Occipital lobe (tissue), 1 donor: ENCODE measurements at regions not wholly inside any gene's neighbourhood (a gene's known extent, or its start where the extent isn't known, plus 50 kb on each side); places are given as distances from the start of the nearest gene placed in this dataset.
"Not testable (repeated sequence)": the region's sequence is repeated elsewhere in the genome, so short reads cannot be mapped to it uniquely, and the experiment has no call there.

ENCODE experiments used
- DNase-seq: peaks from one replicate; lab custom pipeline; 2025; lab: John Stamatoyannopoulos, UW

DNA sequence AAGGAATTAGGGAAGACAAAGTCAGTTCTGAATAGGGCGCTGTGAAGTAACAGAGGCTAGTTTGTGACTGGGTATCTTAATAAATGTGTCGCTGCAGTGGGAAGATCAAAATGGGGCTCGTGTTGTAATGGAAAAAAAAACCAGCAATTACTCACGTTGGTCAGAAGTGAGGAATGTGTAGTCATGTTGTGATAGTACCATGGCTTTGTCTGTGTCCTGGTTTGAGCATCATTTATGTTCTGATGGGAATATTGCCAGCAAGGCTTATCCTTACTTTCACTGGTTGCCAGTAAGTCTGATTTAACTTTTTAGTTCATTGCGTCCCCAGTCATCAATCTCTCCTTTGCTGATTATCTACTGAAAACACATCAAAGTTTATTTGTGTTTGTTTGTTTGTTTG is 467.6 kb downstream of the NYAP2 start:
- no peak for DNase-seq

DNA sequence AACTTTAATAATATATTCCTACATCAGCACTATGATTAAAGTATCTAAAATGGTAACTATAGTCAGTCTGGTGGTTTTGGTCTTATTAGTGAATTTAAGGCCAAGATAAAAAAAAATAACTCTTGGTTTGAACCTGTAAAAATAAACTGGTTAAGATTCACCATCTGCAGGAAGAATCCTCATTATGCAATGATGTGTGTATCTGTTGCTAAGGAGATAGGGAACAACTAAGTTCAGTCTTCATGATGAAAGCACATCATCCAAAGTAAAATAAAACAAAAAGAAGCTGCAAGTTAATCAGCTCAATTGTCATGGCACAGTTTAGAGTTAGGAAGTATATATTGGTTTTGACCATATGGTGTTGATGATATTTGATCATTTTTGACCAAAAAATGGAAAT is 466.0 kb downstream of the NYAP2 start:
- DNase-seq: no peak

GRCh38 chr2:225864394-225864793 is 464.9 kb downstream of the NYAP2 start:
- no peak for DNase-seq

DNA sequence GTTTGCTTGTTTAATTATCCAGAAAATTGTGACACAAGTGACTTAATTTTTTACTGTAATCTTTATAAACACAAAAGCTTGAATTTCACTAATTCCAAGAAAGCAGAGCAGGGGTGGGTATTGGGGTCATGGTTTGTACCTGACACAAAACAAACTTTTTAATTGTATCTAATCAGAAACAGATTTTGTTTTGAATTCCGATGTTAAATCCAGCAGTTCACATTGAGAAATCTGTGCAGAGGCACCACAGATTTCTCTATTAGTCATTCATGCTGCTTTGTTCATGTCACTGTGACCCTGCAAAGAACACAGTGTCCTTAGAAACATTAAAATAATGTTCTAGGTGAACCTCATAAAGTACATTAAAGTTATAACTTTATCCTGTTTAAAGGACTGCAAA is 443.4 kb downstream of the NYAP2 start:
- DNase-seq: no peak

- no peak for DNase-seq
These were observed 441.8 kb downstream of the NYAP2 start for GRCh38 chr2:225841314-225841713.

GRCh38 chr2:225837328-225837727 is 437.8 kb downstream of the NYAP2 start:
- no peak for DNase-seq

DNA sequence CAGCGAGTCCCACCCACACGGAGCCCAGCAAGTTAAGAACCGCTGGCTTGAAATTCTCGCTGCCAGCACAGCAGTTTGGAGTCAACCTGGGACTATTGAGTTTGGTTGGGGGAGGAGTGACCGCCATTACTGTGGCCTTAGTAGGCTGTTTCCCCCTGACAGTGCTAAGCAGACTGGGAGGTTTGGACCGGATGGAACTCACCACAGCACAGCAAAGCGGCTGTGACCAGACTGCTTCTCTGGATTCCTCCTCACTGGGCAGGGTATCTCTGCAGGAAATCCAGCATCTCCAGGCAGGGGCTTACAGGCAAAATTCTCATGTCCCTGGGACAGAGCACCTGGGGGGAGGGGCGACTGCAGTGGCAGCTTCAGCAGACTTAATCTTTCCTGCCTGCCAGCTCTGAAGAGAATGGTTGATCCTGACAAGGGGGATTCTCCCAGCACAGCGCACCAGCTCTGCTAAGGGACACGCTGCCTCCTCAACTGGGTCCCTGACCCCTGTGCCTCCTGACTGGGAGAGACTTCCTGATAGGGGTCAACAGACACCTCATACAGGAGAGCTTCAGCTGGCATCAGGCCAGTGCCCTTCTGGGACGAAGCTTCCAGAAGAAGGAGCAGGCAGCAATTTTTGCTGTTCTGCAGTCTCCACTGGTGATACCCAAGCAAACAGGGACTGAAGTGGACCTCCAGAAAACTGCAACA is 425.4 kb downstream of the NYAP2 start:
- no peak for DNase-seq

DNA sequence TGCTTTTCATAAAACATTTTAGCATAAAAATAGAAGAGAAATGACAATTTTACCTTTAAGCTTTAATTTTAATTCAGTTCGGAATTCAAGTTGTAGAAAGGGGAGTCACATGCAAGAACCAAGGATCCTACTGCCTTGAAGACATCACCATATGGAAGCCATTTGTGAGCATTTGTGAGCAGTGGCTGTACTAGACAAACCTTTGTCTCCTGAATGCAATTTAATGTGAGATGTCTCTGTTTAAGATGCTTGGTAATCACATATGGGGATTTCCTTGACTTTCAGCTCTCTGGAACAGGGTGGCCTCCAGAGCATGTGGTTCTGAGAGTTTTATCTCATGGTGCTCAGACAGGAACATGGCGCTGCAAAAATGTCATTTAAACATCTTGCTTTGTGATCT is 421.8 kb downstream of the NYAP2 start:
- DNase-seq: no peak

DNA sequence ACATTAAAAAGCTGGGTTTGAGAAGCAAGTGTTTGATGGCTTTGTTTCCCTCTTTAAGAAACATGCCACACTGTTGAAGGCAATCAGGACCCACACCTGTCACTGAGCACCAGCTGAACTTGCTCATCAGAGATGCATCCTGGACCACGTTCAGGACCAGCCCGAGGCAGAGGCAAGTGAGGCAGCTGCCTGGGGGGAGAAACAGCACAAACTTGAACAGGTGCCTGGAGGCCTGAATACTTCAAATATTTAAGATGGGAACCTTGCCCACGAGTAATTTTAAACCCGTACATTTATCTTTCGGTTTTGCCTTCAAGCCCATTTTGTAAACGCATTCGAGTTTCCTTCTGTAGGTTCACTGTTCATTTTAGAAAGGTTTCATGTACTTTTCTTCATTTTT is 421.3 kb downstream of the NYAP2 start:
- no peak for DNase-seq

GRCh38 chr2:225814554-225814953 is 415.0 kb downstream of the NYAP2 start:
- no peak for DNase-seq

DNA sequence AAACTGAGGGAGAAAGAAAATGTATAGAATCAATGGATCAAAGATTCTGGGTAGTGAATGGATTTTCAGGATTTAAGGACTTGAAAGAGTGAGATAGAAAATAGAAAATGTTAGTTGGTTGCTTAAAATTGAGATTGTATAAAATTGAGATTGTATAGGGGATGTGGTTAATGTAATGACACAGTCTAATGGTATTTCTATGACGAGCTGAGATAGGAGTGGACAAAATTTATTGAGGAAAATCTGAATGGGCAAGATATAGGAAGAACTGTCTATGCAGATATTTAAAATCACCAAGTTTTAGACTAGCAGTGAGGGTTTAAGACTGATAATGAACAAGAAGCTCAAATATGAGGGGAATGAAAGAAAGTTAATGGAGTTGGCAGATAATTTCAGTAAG is 406.6 kb downstream of the NYAP2 start:
- no peak for DNase-seq

DNA sequence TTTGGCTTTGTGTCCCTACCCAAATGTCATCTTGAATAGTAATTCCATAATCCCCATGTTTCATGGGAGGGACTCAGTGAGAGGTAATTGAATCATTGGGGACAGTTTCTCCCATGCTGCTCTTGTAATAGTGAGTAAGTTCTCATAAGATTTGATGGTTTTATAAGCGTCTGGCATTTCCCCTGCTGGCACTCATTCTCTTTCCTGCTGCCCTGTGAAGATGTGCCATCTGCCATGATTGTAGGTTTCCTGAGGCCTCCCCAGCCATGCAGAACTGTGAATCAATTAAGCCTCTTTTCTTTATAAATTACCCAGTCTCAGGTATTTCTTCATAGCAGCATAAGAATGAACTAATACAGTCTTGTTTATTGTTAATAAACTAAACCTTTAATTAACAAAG is 402.6 kb downstream of the NYAP2 start:
- not testable (repeated sequence) for DNase-seq

DNA sequence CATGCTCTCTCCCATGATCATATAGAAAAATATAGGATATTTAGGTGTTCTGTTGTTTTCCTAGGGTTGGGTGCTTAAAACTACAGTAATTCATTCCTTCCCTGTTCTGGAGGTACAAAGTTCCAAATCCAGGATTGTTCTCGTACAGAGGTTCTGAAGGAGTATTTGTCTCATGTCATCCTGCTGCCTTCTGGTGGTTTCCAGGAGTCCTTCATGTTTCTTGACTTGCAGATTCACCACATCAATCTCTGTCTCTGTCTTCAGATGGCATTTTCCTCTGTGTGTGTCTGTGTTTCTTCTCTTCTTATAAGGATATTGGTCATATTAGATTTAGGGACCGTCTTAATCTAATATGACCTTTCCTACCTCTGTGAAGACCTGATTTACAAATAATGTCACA is 397.9 kb downstream of the NYAP2 start:
- DNase-seq: no peak

DNA sequence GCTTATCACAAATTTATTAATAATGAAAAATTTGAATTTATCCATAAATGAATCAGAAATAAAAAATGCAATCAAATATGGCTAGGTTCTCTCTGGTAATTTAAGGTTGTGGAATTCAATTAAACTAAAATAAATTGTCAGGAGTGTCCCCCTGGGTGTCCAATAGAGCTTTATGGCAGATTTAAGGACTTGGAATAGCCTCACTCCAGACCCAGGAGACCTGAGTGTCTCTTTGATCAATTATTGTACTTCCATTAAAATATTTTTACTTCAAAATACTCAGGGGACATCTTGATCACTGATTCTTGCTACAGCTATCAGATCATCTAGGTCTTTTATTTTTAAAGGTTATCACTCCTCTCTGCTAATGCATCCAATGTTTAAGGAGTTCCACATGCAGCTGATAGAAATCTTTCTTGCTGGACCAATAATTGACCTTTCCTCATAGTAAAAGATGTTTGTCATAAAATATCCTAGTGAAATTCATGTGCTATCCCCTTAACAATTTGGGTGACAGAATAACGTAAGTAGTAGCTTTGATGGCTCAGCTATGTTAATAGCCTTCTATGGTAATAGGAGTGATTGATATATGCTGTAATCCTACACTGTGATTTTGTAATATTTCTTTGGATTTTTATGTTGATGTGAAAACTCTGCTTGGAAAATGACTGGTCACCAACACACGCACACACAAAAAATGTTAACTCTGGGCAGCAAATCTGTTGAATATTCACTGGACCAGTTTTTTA is 395.3 kb downstream of the NYAP2 start:
- no peak for DNase-seq

DNA sequence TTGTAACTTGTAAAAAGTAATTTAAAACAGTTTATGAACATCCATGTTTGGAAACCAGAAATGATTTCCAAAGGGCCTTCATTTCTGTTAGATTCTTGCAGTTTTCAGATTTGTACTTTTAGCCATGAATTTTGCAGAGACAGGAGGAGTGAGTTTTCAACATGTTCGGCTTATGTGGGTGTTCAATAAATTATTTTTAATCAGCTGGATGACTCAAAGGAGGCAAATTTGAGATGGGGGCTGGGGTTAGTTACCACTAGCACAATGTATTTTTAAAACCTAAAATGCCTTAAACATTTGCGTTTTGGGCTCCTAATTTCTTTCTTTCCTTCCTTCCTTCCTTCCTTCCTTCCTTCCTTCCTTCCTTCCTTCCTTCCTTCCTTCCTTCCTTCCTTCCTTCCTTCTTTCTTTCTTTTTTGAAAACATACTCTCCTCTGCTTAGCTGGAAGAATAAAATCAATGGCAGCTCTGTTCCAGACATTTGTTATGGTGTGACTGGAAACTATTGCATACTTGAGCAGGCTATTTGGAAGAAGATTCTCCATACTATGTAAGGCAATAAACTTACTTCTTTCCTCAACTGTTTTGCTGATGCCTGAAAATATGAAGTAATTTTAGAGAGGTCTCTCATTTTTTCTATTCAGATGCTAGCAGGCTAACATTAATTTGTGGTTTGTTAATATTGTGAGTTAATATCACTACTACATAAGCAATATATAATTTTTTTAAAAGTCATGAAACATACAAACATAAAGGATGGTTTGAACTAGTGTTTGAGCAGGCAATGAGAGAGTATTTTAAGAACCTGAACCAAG is 394.4 kb downstream of the NYAP2 start:
- DNase-seq: no peak

- DNase-seq: no peak
These were observed 389.1 kb downstream of the NYAP2 start for GRCh38 chr2:225788571-225789094.

GRCh38 chr2:225787497-225787896 is 388.0 kb downstream of the NYAP2 start:
- no peak for DNase-seq

GRCh38 chr2:225781991-225782390 is 382.5 kb downstream of the NYAP2 start:
- no peak for DNase-seq

GRCh38 chr2:225781145-225781544 is 381.6 kb downstream of the NYAP2 start:
- DNase-seq: no peak

DNA sequence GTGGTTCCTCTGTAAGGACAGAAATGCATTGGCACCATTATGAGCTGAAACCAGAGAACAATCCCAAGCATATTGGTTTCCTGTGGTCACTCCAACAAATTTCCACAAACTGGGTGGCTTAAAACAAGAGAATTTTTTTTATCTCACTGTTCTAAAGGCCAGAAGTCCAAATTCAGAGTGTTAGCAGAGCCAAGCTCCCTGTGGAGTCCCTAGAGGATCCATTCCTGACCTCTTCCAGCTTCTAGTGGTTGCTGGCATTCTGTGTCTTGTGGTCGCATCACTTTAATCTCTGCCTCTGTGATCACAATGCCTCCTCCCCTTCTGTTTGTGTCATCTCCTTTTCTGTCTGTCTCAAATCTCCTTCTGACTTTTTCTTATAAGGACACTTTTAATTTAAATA is 380.3 kb downstream of the NYAP2 start:
- no peak for DNase-seq

DNA sequence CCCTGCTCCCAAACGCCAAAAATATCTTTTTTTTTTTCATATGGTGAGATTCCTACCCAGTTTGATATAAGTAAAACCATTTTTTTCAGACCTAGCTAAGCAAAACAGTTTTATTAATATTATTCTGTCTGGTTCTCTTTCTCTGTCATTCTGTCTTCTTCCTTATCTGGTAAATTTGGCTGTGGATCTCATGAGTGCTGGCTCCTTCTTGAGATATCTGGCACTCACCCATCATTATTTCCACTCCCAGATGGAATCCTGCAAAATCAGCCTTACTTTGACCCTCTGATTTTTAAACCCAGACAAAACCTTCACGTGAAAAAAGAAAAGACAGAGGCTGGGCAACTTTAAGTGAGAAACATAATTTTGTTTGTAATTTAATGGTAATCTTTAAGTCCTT is 373.6 kb downstream of the NYAP2 start:
- no peak for DNase-seq

GRCh38 chr2:225771701-225772100 is 372.2 kb downstream of the NYAP2 start:
- no peak for DNase-seq
